IMR-90 (cell line): ENCODE measurements at regions not wholly inside any gene's neighbourhood (a gene's known extent, or its start where the extent isn't known, plus 50 kb on each side); places are given as distances from the start of the nearest gene placed in this dataset.

ENCODE experiments used
- BHLHE40 ChIP-seq: fragments of 150-350 bp; IDR thresholded peaks from 2 replicates; pipeline ENCODE4 v1.6.1; 2016; ENCODE audit warnings: mild to moderate bottlenecking, low read depth, low read length
- CEBPB ChIP-seq: IDR thresholded peaks from 2 replicates; pipeline ENCODE4 v1.6.1; 2012; ENCODE audit warnings: low read depth, low read length, improper control_type of control experiment
- CHD1 ChIP-seq: IDR thresholded peaks from 2 replicates; pipeline ENCODE4 v1.6.1; 2012; ENCODE audit warnings: low read depth, low read length, improper control_type of control experiment
- MXI1 ChIP-seq: IDR thresholded peaks from 2 replicates; pipeline ENCODE4 v1.6.1; 2012; ENCODE audit warnings: low read depth, mild to moderate bottlenecking, low read length, moderate library complexity, borderline replicate concordance
- POLR2A ChIP-seq: IDR thresholded peaks from 2 replicates; pipeline ENCODE4 v1.6.1; 2012; ENCODE audit warnings: mild to moderate bottlenecking, low read depth, low read length
- RAD21 ChIP-seq: IDR thresholded peaks from 2 replicates; pipeline ENCODE4 v1.6.1; 2012; ENCODE audit warnings: low read length, improper control_type of control experiment
- RCOR1 ChIP-seq: IDR thresholded peaks from 2 replicates; pipeline ENCODE4 v1.6.1; 2012; ENCODE audit warnings: mild to moderate bottlenecking, low read length, improper control_type of control experiment; ENCODE audit not compliant: insufficient replicate concordance
- RFX5 ChIP-seq: IDR thresholded peaks from 2 replicates; pipeline ENCODE4 v1.8.0; 2012; ENCODE audit warnings: low read depth, mild to moderate bottlenecking, low read length, moderate library complexity
- TF ChIP-seq, protein P1 (sequence below): conservative IDR thresholded peaks from 2 replicates; pipeline ENCODE4 v1.5.1; 2012; ENCODE audit warnings: mild to moderate bottlenecking, low read depth, low read length, improper control_type of control experiment
- TF ChIP-seq, protein P2 (sequence below): fragments of 150-350 bp; IDR thresholded peaks from 2 replicates; pipeline ENCODE4 v1.6.1; 2016; ENCODE audit warnings: low read depth, mild to moderate bottlenecking, low read length, moderate library complexity, borderline replicate concordance

DNA sequence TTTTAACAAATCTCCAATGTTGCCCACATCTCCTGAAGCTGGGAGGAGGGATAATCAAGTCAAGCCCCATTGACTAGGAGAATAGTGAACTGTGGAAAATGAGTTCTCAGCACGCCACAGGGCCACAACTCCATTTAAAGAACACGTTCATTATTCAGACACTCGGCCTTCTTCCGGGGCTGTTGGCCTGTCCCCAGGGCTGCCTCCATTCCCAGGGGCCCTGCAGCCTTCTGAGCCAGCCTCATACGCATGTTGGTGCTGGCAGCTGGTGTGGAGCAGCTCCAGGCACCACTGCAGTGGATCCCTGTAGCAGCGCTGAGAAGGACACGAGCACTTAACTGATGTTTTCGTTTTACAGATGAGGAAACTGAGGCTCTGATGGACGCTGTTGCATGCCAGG lies 87.5 kb upstream of the RCN1 start:
- TF ChIP-seq, protein P1, sequence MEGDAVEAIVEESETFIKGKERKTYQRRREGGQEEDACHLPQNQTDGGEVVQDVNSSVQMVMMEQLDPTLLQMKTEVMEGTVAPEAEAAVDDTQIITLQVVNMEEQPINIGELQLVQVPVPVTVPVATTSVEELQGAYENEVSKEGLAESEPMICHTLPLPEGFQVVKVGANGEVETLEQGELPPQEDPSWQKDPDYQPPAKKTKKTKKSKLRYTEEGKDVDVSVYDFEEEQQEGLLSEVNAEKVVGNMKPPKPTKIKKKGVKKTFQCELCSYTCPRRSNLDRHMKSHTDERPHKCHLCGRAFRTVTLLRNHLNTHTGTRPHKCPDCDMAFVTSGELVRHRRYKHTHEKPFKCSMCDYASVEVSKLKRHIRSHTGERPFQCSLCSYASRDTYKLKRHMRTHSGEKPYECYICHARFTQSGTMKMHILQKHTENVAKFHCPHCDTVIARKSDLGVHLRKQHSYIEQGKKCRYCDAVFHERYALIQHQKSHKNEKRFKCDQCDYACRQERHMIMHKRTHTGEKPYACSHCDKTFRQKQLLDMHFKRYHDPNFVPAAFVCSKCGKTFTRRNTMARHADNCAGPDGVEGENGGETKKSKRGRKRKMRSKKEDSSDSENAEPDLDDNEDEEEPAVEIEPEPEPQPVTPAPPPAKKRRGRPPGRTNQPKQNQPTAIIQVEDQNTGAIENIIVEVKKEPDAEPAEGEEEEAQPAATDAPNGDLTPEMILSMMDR, result no peak
- no peak for TF ChIP-seq POLR2A
- no peak for TF ChIP-seq CEBPB
- no peak for TF ChIP-seq RFX5
- no peak for TF ChIP-seq RCOR1
- TF ChIP-seq CHD1, result no peak
- no peak for TF ChIP-seq BHLHE40
- TF ChIP-seq MXI1, result no peak
- TF ChIP-seq, protein P2, sequence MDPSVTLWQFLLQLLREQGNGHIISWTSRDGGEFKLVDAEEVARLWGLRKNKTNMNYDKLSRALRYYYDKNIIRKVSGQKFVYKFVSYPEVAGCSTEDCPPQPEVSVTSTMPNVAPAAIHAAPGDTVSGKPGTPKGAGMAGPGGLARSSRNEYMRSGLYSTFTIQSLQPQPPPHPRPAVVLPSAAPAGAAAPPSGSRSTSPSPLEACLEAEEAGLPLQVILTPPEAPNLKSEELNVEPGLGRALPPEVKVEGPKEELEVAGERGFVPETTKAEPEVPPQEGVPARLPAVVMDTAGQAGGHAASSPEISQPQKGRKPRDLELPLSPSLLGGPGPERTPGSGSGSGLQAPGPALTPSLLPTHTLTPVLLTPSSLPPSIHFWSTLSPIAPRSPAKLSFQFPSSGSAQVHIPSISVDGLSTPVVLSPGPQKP, result no peak
- no peak for TF ChIP-seq RAD21
